ENCODE measurements at regions not wholly inside any gene's neighbourhood (a gene's known extent, or its start where the extent isn't known, plus 50 kb on each side); places are given as distances from the start of the nearest gene placed in this dataset.
"Not testable (repeated sequence)": the region's sequence is repeated elsewhere in the genome, so short reads cannot be mapped to it uniquely, and the experiment has no call there.

DNA sequence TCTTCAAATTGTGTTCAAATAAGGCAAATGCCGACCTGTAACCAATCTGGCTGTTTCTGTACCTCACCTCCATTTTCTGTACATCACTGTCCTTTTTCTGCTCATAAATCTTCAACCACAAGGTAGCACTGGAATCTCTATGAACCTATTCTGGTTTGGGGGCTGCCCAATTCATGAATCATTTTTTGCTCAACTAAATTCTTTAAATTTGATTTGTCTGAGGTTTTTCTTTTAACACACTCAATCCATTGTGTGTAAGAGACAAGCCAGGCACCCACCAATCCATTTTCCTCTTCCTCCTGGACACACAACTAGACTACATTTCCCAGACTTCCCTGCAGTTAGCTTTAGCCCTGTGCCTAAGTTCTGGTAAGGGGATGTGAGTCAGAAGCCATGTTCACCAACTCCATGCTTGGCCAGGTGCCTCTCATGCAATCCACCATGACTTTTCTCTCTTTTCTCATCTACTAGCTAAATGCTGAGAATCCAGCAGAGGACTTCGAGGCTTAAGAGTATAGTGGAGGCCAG, 193.2 kb upstream of the KLF3 start:
- Histone ChIP-seq H3K4me3 (replicated peaks; ENCODE audit: insufficient read depth, low read length) (no peak overlapping the region), H3K27me3 (ENCODE audit: insufficient read depth, poor library complexity, severe bottlenecking) (no peaks in the 10 kb centered on the region), H3K27ac (replicated peaks) (no peak overlapping the region)
- no peak for DNase-seq (ENCODE audit: low read depth in 1 of 2, low spot score in 1 of 2)
- no peak for TF ChIP-seq SPI1 (IDR thresholded peaks at IDR 0.05; ENCODE audit: borderline replicate concordance, low read depth)
- TF ChIP-seq, protein P1, sequence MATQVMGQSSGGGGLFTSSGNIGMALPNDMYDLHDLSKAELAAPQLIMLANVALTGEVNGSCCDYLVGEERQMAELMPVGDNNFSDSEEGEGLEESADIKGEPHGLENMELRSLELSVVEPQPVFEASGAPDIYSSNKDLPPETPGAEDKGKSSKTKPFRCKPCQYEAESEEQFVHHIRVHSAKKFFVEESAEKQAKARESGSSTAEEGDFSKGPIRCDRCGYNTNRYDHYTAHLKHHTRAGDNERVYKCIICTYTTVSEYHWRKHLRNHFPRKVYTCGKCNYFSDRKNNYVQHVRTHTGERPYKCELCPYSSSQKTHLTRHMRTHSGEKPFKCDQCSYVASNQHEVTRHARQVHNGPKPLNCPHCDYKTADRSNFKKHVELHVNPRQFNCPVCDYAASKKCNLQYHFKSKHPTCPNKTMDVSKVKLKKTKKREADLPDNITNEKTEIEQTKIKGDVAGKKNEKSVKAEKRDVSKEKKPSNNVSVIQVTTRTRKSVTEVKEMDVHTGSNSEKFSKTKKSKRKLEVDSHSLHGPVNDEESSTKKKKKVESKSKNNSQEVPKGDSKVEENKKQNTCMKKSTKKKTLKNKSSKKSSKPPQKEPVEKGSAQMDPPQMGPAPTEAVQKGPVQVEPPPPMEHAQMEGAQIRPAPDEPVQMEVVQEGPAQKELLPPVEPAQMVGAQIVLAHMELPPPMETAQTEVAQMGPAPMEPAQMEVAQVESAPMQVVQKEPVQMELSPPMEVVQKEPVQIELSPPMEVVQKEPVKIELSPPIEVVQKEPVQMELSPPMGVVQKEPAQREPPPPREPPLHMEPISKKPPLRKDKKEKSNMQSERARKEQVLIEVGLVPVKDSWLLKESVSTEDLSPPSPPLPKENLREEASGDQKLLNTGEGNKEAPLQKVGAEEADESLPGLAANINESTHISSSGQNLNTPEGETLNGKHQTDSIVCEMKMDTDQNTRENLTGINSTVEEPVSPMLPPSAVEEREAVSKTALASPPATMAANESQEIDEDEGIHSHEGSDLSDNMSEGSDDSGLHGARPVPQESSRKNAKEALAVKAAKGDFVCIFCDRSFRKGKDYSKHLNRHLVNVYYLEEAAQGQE (IDR thresholded peaks at IDR 0.05; ENCODE audit: insufficient replicate concordance, low read depth): no peak
- TF ChIP-seq POLR2AphosphoS5 (IDR thresholded peaks at IDR 0.05; ENCODE audit: low read depth): no peak
- no peak for TF ChIP-seq GABPA (IDR thresholded peaks at IDR 0.05; ENCODE audit: low read depth)
- TF ChIP-seq, protein P2, sequence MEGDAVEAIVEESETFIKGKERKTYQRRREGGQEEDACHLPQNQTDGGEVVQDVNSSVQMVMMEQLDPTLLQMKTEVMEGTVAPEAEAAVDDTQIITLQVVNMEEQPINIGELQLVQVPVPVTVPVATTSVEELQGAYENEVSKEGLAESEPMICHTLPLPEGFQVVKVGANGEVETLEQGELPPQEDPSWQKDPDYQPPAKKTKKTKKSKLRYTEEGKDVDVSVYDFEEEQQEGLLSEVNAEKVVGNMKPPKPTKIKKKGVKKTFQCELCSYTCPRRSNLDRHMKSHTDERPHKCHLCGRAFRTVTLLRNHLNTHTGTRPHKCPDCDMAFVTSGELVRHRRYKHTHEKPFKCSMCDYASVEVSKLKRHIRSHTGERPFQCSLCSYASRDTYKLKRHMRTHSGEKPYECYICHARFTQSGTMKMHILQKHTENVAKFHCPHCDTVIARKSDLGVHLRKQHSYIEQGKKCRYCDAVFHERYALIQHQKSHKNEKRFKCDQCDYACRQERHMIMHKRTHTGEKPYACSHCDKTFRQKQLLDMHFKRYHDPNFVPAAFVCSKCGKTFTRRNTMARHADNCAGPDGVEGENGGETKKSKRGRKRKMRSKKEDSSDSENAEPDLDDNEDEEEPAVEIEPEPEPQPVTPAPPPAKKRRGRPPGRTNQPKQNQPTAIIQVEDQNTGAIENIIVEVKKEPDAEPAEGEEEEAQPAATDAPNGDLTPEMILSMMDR (IDR thresholded peaks at IDR 0.05; ENCODE audit: insufficient read depth, low read length): no peak

DNA sequence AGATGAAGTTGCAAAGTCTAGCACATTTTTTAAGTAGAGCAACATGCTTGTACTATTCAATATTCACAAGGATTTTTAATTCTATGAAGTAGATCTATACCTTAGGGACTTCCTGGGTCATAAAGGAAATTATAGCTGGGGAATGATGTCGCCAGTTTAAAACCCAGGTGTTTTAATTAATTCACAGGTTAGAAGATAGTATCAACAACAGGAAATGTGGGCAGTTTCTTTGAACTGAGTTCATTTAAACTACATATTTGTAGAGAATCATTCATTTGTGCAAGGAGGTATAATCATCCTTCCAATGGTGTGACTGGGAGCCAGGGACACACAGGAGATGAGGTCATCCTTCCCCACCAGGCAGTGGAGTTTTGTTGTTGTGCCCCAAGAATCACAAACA, 181.3 kb upstream of the KLF3 start:
- TF ChIP-seq POLR2AphosphoS5 (IDR thresholded peaks at IDR 0.05; ENCODE audit: low read depth): no peak
- TF ChIP-seq, protein P2 (IDR thresholded peaks at IDR 0.05; ENCODE audit: insufficient read depth, low read length): no peak
- no peak for TF ChIP-seq GABPA (IDR thresholded peaks at IDR 0.05; ENCODE audit: low read depth)
- DNase-seq (ENCODE audit: low read depth in 1 of 2, low spot score in 1 of 2): no peak
- Histone ChIP-seq H3K4me3 (replicated peaks; ENCODE audit: insufficient read depth, low read length) (no peak overlapping the region), H3K27ac (replicated peaks) (no peak overlapping the region), H3K27me3 (ENCODE audit: insufficient read depth, poor library complexity, severe bottlenecking) (no peaks in the 10 kb centered on the region)

DNA sequence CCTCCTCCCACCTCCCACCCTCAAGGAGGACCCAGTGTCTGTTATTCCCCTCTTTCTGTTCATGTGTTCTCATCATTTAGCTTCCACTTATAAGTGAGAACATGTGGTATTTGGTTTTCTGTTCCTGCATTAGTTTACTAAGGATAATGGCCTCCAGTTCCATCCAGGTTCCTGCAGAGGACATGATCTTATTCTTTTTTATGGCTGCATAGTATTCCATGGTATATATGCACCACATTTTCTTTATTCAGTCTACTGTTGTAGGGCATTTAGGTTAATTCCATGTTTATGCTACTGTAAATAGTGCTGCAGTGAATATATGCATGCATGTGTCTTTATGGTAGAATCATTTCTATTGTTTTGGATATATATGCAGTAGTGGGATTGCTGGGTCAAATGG, 180.4 kb upstream of the KLF3 start:
- H3K27ac ChIP-seq (replicated peaks); DNase-seq (ENCODE audit: low read depth in 1 of 2, low spot score in 1 of 2); H3K27me3 ChIP-seq (ENCODE audit: insufficient read depth, poor library complexity, severe bottlenecking); H3K4me3 ChIP-seq (replicated peaks; ENCODE audit: insufficient read depth, low read length): not testable (repeated sequence)

DNA sequence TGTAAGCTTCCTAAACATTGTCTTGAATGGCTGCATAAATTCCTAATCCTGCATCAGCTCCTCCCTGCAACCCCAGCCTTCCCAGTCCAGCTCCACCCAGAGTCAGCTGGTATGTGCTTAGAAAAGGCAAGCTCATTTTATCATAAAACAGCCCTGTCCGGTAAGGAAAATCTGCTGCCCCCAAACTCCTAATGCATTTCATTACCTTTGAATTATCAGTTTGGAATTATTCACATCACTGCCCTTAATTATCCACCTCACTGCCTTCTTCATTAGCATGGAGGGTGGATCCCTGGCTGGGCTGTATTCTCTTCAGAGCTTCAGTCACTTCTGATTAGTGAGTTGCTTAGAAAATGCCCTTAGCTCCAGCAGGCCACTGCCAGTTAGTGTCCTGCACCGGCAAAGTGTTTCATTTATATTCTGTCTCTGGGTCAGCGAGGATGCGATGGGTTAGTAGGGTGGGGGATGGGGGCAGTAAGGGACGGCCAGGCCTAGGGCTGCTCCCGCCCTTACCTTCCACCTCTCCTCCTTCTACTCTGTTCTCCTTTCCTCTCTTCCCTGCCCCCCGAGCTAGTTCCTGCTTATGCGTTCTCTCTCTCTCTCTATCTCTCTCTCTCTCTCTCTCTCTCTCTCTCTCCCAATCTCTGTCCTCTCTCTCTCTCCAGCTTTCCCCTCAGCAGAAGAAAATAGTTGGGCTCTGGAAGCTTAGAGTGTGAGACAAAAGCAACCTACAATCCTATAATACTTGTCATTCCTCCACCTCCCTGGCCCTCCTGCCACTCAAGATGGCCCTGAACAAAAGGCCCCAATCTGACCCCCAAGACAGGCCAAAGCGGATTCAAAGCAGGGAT, 174.8 kb upstream of the KLF3 start:
- TF ChIP-seq, protein P1 (IDR thresholded peaks at IDR 0.05; ENCODE audit: insufficient replicate concordance, low read depth): no peak
- TF ChIP-seq, protein P2 (IDR thresholded peaks at IDR 0.05; ENCODE audit: insufficient read depth, low read length): no peak
- no peak for TF ChIP-seq POLR2AphosphoS5 (IDR thresholded peaks at IDR 0.05; ENCODE audit: low read depth)
- TF ChIP-seq GABPA (IDR thresholded peaks at IDR 0.05; ENCODE audit: low read depth): no peak
- TF ChIP-seq SPI1 (IDR thresholded peaks at IDR 0.05; ENCODE audit: borderline replicate concordance, low read depth): no peak
- Histone ChIP-seq H3K27ac (replicated peaks) (no peak overlapping the region), H3K27me3 (ENCODE audit: insufficient read depth, poor library complexity, severe bottlenecking) (no peaks in the 10 kb centered on the region), H3K4me3 (replicated peaks; ENCODE audit: insufficient read depth, low read length) (no peak overlapping the region)
- DNase-seq (ENCODE audit: low read depth in 1 of 2, low spot score in 1 of 2): no peak

Measured in HL-60 (cell line).